AG09319 (cell line): ENCODE measurements at regions not wholly inside any gene's neighbourhood (a gene's known extent, or its start where the extent isn't known, plus 50 kb on each side); places are given as distances from the start of the nearest gene placed in this dataset.

ENCODE experiments used
- DNase-seq: peaks from one replicate; pipeline ENCODE4 v3.0.0-alpha.2; 2010; ENCODE audit warnings: low read depth; ENCODE audit errors: extremely low read depth
- TF ChIP-seq, protein P1 (sequence below): IDR thresholded peaks from 2 replicates; pipeline ENCODE4 v1.5.1; 2011; ENCODE audit warnings: low read depth, mild to moderate bottlenecking, inconsistent platforms, low read length, moderate library complexity

DNA sequence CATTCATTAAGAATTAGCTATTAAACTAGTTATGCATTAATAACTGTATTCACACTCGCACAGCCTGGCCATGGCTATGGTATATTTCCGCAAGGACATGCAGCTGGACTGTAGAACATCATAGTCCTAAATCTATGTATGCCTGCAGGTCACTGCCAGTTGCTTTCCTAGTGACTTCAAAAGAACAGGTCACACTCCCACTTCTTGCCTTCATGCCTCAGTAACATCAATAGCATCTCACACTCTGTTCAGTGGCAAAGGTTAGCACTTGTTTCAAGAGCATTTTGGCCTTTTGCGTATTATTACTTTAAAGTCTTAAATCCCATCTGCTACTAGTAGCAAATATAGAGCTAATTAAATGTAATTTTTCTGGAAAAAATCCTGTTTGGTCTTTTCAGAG, 131.4 kb upstream of the DCC start:
- TF ChIP-seq, protein P1, sequence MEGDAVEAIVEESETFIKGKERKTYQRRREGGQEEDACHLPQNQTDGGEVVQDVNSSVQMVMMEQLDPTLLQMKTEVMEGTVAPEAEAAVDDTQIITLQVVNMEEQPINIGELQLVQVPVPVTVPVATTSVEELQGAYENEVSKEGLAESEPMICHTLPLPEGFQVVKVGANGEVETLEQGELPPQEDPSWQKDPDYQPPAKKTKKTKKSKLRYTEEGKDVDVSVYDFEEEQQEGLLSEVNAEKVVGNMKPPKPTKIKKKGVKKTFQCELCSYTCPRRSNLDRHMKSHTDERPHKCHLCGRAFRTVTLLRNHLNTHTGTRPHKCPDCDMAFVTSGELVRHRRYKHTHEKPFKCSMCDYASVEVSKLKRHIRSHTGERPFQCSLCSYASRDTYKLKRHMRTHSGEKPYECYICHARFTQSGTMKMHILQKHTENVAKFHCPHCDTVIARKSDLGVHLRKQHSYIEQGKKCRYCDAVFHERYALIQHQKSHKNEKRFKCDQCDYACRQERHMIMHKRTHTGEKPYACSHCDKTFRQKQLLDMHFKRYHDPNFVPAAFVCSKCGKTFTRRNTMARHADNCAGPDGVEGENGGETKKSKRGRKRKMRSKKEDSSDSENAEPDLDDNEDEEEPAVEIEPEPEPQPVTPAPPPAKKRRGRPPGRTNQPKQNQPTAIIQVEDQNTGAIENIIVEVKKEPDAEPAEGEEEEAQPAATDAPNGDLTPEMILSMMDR: no peak
- no peak for DNase-seq

DNA sequence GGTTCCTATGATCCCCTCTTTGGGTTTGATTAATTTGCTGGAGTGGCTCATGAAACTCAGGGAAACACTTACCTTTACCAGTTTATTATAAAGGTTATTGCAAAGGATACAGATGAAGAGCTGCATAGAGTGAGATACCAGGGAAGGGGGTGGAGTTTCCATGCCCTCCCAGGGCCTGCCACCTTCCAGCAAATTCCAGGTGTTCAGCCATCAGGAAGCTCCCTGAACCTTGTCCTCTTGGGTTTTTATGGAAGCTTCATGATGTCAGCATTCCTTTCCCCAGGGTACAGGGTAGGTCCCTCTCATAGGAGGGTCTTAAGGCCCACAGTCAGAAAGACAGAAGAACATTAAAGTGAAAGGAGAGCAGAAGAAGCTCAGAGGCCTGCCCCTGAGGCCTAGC, 123.9 kb upstream of the DCC start:
- TF ChIP-seq, protein P1: no peak
- DNase-seq: no peak

DNA sequence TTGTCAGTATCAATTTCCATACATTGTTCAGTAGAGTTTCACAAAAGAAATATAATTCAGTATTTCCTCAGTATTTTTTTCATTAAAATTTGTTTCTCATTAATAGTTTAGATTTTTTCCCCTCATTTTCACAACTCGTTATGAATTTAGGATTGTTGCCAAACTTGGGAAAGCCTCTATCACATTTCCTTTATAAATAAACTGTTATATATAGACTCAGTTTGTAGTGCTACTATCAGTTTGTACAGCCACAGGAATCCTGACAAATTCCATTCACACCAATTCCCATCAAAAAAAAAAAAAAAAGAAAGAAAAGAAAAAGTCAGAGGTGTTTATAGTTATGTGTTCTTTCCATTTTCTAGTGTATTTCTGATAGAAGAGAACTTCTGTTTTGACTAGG, 123.3 kb upstream of the DCC start:
- no peak for DNase-seq
- TF ChIP-seq, protein P1: no peak

DNA sequence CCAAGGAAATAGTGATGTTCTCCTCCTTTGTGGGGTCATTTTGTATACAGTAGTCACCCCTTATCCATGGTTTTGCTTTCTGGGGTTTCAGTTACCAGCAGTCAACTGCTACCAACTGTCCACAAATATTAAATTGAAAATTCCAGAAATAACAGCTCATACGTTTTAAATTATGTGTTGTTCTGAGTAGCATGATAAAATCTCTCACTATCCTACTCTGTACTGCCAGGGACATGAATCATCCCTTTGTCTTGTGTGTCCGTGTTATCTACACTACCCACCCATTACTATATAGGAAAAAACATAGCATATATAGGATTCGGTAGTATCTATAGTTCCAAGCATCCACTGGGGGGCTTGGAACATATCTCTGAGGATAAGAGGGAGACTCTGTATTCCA, 120.9 kb upstream of the DCC start:
- TF ChIP-seq, protein P1: no peak
- DNase-seq: no peak

DNA sequence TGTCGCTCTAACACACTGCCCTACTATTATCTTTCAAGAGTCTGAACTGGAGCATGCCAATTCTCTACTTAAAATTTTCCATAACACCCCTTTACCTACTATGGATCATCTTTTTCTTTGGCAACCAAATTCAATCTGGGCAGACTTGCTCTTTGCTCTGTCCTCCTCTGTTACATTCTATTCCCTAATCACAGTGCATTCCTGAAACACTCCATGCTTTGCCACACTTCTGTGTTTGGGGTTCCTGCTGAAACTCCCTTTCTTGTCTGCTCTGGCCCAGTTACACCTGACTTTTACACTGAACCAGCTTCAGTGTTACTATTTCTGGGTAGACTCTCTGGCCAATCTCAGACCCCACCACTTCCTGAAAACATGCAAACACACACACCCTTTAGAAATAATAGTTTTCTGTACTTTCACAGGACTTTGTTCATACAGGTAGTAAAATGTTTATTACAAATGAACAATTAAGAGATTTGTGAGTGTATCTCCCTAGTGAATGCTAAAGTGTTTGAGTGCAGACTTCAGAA, 119.9 kb upstream of the DCC start:
- DNase-seq: no peak
- TF ChIP-seq, protein P1: no peak

DNA sequence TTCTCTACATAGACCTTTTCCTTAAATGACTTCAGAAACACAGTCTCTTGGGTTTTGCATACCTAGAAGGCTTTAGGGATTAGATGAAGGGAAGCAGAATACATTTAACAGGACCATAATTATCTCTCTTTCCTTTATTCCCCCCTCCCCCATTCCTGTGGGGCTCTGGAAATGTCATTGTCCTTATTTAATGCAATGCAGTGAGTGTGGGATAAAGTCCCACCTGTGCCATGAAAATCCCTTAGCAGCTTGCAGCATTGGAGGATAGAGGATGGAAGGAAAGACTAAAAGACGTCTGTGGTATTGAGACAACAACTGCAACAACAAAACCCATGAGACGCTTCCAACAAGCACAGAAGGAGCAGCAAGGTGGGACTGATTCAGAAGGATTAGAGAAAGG, 117.8 kb upstream of the DCC start:
- DNase-seq: no peak
- TF ChIP-seq, protein P1: no peak

DNA sequence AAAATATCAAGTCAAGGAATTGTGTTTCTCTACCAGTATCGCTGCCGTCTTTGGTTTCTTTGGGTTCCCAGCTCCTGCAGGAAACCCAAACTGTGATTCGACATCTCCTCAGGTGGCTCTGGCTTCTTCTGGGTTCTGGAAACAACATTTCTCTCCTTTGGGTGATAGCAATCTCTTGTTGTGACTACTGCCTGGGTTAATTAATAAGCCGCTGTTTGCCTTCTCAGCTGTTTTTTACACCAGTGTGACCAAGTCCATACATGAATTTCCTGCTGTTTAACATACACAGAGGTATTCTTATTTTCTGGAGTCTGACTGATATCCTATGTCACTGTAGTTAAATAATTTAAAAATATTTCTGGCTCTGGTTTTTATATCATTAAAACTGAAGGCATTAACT, 112.5 kb upstream of the DCC start:
- DNase-seq: no peak
- TF ChIP-seq, protein P1: no peak
